WTC11 (cell line): ENCODE measurements at regions not wholly inside any gene's neighbourhood (a gene's known extent, or its start where the extent isn't known, plus 50 kb on each side); places are given as distances from the start of the nearest gene placed in this dataset.

Experiments used
- ATAC-seq: fragments of 200-7000 bp; cut with Tn5 transposase; 2 replicates; pipeline ENCODE4 v1.10.0; 2021; ENCODE audit warnings: mild to moderate bottlenecking, moderate library complexity
- CTCF ChIA-PET: fragments of 300-600 bp; sonication (Branson Sonifier 250); formaldehyde crosslinking; loops from one replicate; lab custom pipeline; 2021; ENCODE audit warnings: antibody characterized with exemption; lab: Charles Lee
- POLR2A ChIA-PET: fragments of 350-600 bp; sonication (Branson Sonifier 250); formaldehyde crosslinking; loops from one replicate; lab custom pipeline; 2021; ENCODE audit warnings: antibody characterized with exemption; lab: Charles Lee
- DNase-seq: peaks from one replicate; pipeline ENCODE4 v3.0.0; 2021; ENCODE audit warnings: low spot score
- H3K27ac Mint-ChIP-seq: 2 replicates; pipeline ENCODE4 v1.8.0; 2021; ENCODE audit warnings: mixed read lengths
- H3K27me3 Mint-ChIP-seq: 2 replicates; pipeline ENCODE4 v1.8.0; 2021; ENCODE audit warnings: low read depth, mild to moderate bottlenecking, moderate library complexity, mixed read lengths
- H3K36me3 Mint-ChIP-seq: 2 replicates; pipeline ENCODE4 v1.8.0; 2021; ENCODE audit warnings: mixed read lengths
- H3K4me1 Mint-ChIP-seq: 2 replicates; pipeline ENCODE4 v1.8.0; 2022; ENCODE audit warnings: mixed read lengths
- H3K4me3 Mint-ChIP-seq: 2 replicates; pipeline ENCODE4 v1.8.0; 2021; ENCODE audit warnings: mild to moderate bottlenecking, moderate library complexity, mixed read lengths
- H3K9me3 Mint-ChIP-seq: 2 replicates; pipeline ENCODE4 v1.8.0; 2021; ENCODE audit warnings: mixed read lengths
- AFF4 ChIP-seq: sonication (generic); formaldehyde crosslinking; IDR thresholded peaks from 2 replicates; pipeline ENCODE4 v1.8.1; 2023; ENCODE audit warnings: mild to moderate bottlenecking, missing genetic modification reagents, borderline replicate concordance
- ATF1 ChIP-seq: sonication (generic); formaldehyde crosslinking; IDR thresholded peaks from 2 replicates; pipeline ENCODE4 v1.8.1; 2023; ENCODE audit warnings: mild to moderate bottlenecking, moderate library complexity, missing genetic modification reagents
- CREB1 ChIP-seq: sonication (generic); formaldehyde crosslinking; IDR thresholded peaks from 2 replicates; pipeline ENCODE4 v1.8.0; 2023; ENCODE audit warnings: mild to moderate bottlenecking, missing genetic modification reagents
- E2F4 ChIP-seq: sonication (generic); formaldehyde crosslinking; IDR thresholded peaks from 2 replicates; pipeline ENCODE4 v1.8.1; 2022; ENCODE audit warnings: low read depth, mild to moderate bottlenecking, moderate library complexity, missing genetic modification reagents, borderline replicate concordance
- EMX1 ChIP-seq: fragments of 250-450 bp; sonication (Bioruptor Pico); IDR thresholded peaks from 2 replicates; pipeline ENCODE4 v1.8.0; 2021; ENCODE audit warnings: mild to moderate bottlenecking
- FOXP4 ChIP-seq: sonication (generic); formaldehyde crosslinking; IDR thresholded peaks from 2 replicates; pipeline ENCODE4 v1.8.0; 2022; ENCODE audit warnings: mild to moderate bottlenecking, missing genetic modification reagents
- GABPB1 ChIP-seq: sonication (generic); formaldehyde crosslinking; IDR thresholded peaks from 2 replicates; pipeline ENCODE4 v1.8.1; 2023; ENCODE audit warnings: mild to moderate bottlenecking, missing genetic modification reagents
- GRHL2 ChIP-seq: fragments of 250-450 bp; sonication (Bioruptor Pico); IDR thresholded peaks from 2 replicates; pipeline ENCODE4 v1.8.0; 2022; ENCODE audit warnings: mild to moderate bottlenecking, moderate library complexity; ENCODE audit not compliant: insufficient replicate concordance, severe bottlenecking
- IRF1 ChIP-seq: sonication (generic); formaldehyde crosslinking; IDR thresholded peaks from 2 replicates; pipeline ENCODE4 v1.8.0; 2023; ENCODE audit warnings: missing genetic modification reagents
- KAT7 ChIP-seq: sonication (generic); formaldehyde crosslinking; IDR thresholded peaks from 2 replicates; pipeline ENCODE4 v1.8.1; 2023; ENCODE audit warnings: missing genetic modification reagents, mild to moderate bottlenecking, borderline replicate concordance
- MAX ChIP-seq: sonication (generic); formaldehyde crosslinking; IDR thresholded peaks from 2 replicates; pipeline ENCODE4 v1.8.0; 2022; ENCODE audit warnings: mild to moderate bottlenecking, missing genetic modification reagents
- PRDM15 ChIP-seq: sonication (generic); formaldehyde crosslinking; IDR thresholded peaks from 2 replicates; pipeline ENCODE4 v1.8.0; 2022; ENCODE audit warnings: missing genetic modification reagents
- PRRX2 ChIP-seq: fragments of 250-450 bp; sonication (Bioruptor Pico); IDR thresholded peaks from 2 replicates; pipeline ENCODE4 v1.8.0; 2021; ENCODE audit warnings: mild to moderate bottlenecking
- TEAD4 ChIP-seq: sonication (generic); formaldehyde crosslinking; IDR thresholded peaks from 2 replicates; pipeline ENCODE4 v1.8.0; 2022; ENCODE audit warnings: mild to moderate bottlenecking, missing genetic modification reagents
- TP53 ChIP-seq: sonication (generic); formaldehyde crosslinking; IDR thresholded peaks from 2 replicates; pipeline ENCODE4 v1.8.1; 2023; ENCODE audit warnings: mild to moderate bottlenecking, missing genetic modification reagents
- USF1 ChIP-seq: sonication (generic); formaldehyde crosslinking; IDR thresholded peaks from 2 replicates; pipeline ENCODE4 v1.8.0; 2022; ENCODE audit warnings: mild to moderate bottlenecking, missing genetic modification reagents
- ZNF232 ChIP-seq: sonication (generic); formaldehyde crosslinking; IDR thresholded peaks from 2 replicates; pipeline ENCODE4 v1.8.0; 2022; ENCODE audit warnings: mild to moderate bottlenecking, missing genetic modification reagents
- ZNF317 ChIP-seq: sonication (generic); formaldehyde crosslinking; IDR thresholded peaks from 2 replicates; pipeline ENCODE4 v1.8.1; 2023; ENCODE audit warnings: low read depth, mild to moderate bottlenecking, moderate library complexity, missing genetic modification reagents, borderline replicate concordance

- CTCF ChIA-PET = no interaction called here
- TF ChIP-seq AFF4 (CRISPR knock-in tag) = no peak
- no peak for TF ChIP-seq KAT7 (CRISPR knock-in tag)
- no peak for TF ChIP-seq PRRX2 (CRISPR knock-in tag)
- no peak for TF ChIP-seq TP53
- TF ChIP-seq, all 79 proteins: peak for 0
- no peak for ATAC-seq
- Mint-ChIP-seq H3K9me3 (peaks cover 18% of the 10 kb centered on the region), H3K27me3 (no peaks in the 10 kb centered on the region), H3K27ac (no peak overlapping the region), H3K4me1 (peaks cover 26% of the 10 kb centered on the region), H3K36me3 (peaks cover 2% of the 10 kb centered on the region; the same call in 1 of the 2 replicates), H3K4me3 (no peak overlapping the region)
- DNase-seq = no peak
- POLR2A ChIA-PET = no interaction called here
These were observed 806.5 kb upstream of the GOT2 start for GRCh38 chr16:59540621-59541020.

GRCh38 chr16:59535298-59535697 is 801.2 kb upstream of the GOT2 start:
- Mint-ChIP-seq H3K4me3 (no peak overlapping the region), H3K9me3 (peaks cover 28% of the 10 kb centered on the region), H3K36me3 (peaks cover 13% of the 10 kb centered on the region), H3K27ac (no peak overlapping the region), H3K27me3 (no peaks in the 10 kb centered on the region), H3K4me1 (peaks cover 21% of the 10 kb centered on the region)
- no peak for DNase-seq
- peak; percentile 76 for ATAC-seq
- POLR2A ChIA-PET = interaction anchor here (0.6 to 0.7 kb wide), 2 partner anchors 386 to 444 kb away, joined by 3 read pairs; no protein-coding TSS in a partner anchor
- CTCF ChIA-PET = no interaction called here
- TF ChIP-seq E2F4 (CRISPR knock-in tag) (no peak), PRDM15 (CRISPR knock-in tag) (no peak), GABPB1 (CRISPR knock-in tag) (no peak), ATF1 (CRISPR knock-in tag) (no peak), GRHL2 (CRISPR knock-in tag) (no peak), IRF1 (no peak), FOXP4 (no peak), ZNF317 (CRISPR knock-in tag) (no peak), ZNF232 (no peak), TEAD4 (CRISPR knock-in tag) (no peak), AFF4 (CRISPR knock-in tag) (no peak), CREB1 (CRISPR knock-in tag) (no peak), USF1 (CRISPR knock-in tag) (no peak), MAX (CRISPR knock-in tag) (no peak), EMX1 (no peak)
